ENCODE measurements at regions not wholly inside any gene's neighbourhood (a gene's known extent, or its start where the extent isn't known, plus 50 kb on each side); places are given as distances from the start of the nearest gene placed in this dataset.

DNA sequence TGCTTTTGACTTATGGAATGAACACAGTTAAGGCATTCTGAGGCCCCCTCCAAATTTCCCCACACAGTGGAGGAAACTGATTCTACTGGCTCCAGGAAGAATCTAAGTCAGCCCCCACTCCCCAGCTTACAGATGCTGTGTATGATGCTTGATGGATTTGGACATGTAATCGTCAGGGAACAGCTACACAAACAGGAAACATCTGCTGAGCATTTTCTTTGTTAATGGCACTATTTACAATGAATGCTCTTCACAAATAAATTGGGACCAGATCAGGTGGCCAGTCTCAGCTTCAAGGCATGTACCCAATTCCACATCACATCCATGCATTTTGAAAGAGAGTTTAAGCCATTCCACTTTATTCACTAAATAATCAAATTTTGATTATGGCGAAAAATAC lies 562.3 kb downstream of the SOX11 start:
- DNase-seq (ENCODE audit: low spot score), result no peak
- in situ Hi-C loops (cut with MboI; ENCODE audit: low pct_unique_long_range_greater_than_20kb, low sequenced_read_pairs, unreplicated experiment), result no loop called here
- TF ChIP-seq, protein P1, sequence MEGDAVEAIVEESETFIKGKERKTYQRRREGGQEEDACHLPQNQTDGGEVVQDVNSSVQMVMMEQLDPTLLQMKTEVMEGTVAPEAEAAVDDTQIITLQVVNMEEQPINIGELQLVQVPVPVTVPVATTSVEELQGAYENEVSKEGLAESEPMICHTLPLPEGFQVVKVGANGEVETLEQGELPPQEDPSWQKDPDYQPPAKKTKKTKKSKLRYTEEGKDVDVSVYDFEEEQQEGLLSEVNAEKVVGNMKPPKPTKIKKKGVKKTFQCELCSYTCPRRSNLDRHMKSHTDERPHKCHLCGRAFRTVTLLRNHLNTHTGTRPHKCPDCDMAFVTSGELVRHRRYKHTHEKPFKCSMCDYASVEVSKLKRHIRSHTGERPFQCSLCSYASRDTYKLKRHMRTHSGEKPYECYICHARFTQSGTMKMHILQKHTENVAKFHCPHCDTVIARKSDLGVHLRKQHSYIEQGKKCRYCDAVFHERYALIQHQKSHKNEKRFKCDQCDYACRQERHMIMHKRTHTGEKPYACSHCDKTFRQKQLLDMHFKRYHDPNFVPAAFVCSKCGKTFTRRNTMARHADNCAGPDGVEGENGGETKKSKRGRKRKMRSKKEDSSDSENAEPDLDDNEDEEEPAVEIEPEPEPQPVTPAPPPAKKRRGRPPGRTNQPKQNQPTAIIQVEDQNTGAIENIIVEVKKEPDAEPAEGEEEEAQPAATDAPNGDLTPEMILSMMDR (IDR thresholded peaks at IDR 0.05; ENCODE audit: extremely low read depth, insufficient read depth, missing control alignments), result no peak

DNA sequence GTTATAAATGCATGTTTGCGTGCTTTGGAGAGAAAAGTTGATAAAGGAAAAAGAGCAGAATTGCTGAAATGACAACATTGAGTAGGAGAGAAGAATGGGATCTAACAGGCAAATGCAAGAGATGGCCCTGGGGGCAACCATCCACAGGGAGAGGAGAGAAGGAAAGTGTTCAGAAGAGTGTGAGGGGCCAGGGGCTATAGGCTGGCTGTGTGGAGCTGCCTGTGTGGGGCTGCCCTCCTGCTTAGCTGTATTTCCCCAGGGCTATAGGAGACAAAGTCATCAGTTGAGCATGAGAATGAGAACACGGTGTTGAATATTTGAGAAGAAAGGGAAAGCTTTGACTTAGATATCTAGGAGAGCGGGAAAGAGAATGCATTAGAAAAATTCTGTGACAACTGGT lies 572.0 kb downstream of the SOX11 start:
- TF ChIP-seq, protein P1 (IDR thresholded peaks at IDR 0.05; ENCODE audit: extremely low read depth, insufficient read depth, missing control alignments), result no peak
- in situ Hi-C loops (cut with MboI; ENCODE audit: low pct_unique_long_range_greater_than_20kb, low sequenced_read_pairs, unreplicated experiment), result no loop called here

DNA sequence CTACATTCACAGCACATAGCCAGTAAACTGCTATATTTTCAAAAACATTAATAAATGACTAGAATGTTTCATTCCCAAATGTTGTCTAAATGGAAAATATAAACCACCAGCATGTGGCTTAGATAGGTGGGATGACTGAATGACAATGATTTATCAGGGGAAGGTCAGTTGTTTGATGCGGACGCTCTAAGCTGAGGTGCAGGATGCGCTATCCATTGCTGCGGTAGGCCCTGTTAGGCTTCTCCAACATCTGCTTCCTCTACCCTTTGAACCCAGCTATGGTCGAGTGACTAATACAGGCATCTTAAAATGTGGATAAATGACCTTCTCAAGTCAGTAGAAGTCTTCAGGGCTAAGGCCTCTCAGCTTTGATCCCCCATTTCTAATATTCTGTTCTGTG lies 584.2 kb downstream of the CMPK2 start:
- in situ Hi-C loops (cut with MboI; ENCODE audit: low pct_unique_long_range_greater_than_20kb, low sequenced_read_pairs, unreplicated experiment), result no loop called here
- TF ChIP-seq, protein P1 (IDR thresholded peaks at IDR 0.05; ENCODE audit: extremely low read depth, insufficient read depth, missing control alignments), result no peak

More for the DNA sequence above, 572.0 kb downstream of the SOX11 start:
- DNase-seq (ENCODE audit: low spot score), result no peak

DNA sequence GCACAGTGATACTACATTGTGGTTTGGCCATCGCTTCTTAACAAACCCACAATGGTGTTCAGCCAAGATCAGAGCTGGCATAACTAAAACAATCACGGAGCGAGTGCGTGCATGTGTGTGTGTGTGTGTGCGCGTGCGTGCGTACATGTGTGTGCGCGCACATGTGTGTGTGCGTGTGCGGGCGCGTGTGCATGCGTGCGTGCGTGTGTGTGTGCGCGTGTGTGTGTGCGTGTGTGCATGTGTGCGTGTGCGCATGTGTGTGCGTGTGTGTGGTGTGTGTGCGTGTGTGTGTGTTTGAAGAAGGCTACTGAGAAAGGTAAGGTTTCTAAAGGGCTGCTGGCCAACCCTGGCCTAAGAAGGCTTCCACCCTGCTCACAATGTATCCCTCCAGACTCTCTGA lies 582.4 kb downstream of the CMPK2 start:
- no peak for DNase-seq (ENCODE audit: low spot score)
- in situ Hi-C loops (cut with MboI; ENCODE audit: low pct_unique_long_range_greater_than_20kb, low sequenced_read_pairs, unreplicated experiment), result no loop called here
- TF ChIP-seq, protein P1 (IDR thresholded peaks at IDR 0.05; ENCODE audit: extremely low read depth, insufficient read depth, missing control alignments), result no peak

More for the DNA sequence above, 584.2 kb downstream of the CMPK2 start:
- DNase-seq (ENCODE audit: low spot score), result no peak

DNA sequence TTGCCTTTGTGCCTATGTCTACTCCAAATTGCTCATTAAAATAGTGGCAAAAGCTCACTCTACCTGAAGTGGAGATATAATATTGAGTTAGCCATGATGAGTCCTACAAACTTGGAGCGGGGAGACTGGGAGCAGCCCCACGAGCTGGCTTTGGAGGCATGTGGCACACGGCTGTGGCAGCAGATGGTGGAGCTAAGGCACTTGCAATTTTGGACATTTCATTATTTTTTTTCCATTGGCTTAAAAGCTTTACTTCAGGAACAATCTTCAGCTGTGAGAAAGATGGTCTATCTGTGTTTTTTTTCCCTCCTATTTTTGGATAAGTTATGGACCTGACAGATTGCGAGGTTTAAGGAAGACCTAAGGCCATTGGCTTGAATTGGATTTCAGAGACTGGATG lies 578.3 kb downstream of the CMPK2 start:
- no peak for DNase-seq (ENCODE audit: low spot score)
- TF ChIP-seq, protein P1 (IDR thresholded peaks at IDR 0.05; ENCODE audit: extremely low read depth, insufficient read depth, missing control alignments), result no peak
- in situ Hi-C loops (cut with MboI; ENCODE audit: low pct_unique_long_range_greater_than_20kb, low sequenced_read_pairs, unreplicated experiment), result no loop called here

DNA sequence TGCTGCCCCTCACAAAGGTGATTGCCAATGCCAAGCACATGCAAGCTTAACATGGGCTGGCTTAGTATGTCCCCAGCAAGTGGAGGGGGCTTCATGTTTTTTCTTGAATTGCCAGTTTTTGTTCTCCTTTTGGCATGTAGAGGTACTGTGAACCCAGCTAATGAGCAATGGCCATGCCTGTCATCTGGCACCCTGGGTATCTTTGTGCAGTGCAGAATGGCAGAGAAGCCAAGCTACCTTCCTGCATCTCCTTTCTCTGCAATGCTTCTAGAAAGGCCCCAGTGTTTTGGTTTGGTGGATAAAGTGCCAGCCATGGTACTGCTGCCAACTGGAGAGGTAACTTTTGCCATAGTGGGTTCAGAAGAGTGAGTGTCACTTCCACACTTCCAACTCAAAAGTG lies 576.9 kb downstream of the CMPK2 start:
- TF ChIP-seq, protein P1 (IDR thresholded peaks at IDR 0.05; ENCODE audit: extremely low read depth, insufficient read depth, missing control alignments), result no peak
- in situ Hi-C loops (cut with MboI; ENCODE audit: low pct_unique_long_range_greater_than_20kb, low sequenced_read_pairs, unreplicated experiment), result no loop called here
- DNase-seq (ENCODE audit: low spot score), result no peak

Measured in GM13977 (cell line).